CD4-positive, alpha-beta T cell treated with Interleukin-17A for 4 hours (primary cell): ENCODE measurements at regions not wholly inside any gene's neighbourhood (a gene's known extent, or its start where the extent isn't known, plus 50 kb on each side); places are given as distances from the start of the nearest gene placed in this dataset.

Experiments
- DNase-seq: peaks from one replicate; pipeline ENCODE4 v3.0.0-alpha.2; 2020; ENCODE audit warnings: mixed read lengths

DNA sequence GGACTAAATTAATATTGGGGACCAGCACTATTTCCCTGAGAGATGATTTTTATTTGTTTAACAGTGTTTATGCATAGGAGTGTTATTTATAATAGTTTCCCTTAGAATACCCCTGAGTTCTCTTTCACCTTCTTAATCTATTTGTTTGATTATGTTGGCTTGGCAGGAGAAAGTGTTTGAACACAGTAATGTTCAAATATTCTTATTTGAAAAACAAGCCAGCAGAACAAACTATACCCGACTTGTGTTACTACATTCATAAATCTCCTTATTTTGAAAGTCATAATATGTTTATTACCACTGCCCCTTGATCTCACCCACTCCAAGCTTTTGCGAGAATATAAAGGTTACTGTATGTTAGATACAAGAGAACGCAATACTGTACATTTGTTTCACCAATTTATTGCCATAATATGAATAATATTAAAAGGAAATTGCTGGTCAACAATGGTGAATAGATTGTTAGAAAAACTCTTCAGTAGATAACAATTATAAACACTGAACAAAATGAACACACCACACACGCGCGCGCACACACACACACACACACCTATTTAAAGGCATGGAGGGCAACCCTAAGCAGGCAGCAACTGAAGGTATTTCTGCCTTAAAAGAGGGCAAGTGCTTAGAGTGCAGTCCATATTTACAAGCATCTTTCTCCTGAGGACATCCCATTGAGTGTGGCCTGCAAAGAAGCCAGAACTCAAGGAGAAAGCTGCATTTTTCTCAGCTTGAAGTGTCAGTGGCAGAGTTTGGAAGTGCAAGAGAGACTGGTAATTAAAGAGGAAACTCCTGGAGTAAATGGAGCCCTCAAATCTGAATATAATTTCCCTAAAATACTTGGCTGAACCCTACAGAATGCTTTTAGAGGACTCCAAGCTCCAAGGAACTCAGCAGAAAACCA, 279.4 kb upstream of the MAN1A1 start:
- DNase-seq, result no peak

- DNase-seq, result no peak
Observed at GRCh38 chr6:119627908-119628669, 278.5 kb upstream of the MAN1A1 start.

DNA sequence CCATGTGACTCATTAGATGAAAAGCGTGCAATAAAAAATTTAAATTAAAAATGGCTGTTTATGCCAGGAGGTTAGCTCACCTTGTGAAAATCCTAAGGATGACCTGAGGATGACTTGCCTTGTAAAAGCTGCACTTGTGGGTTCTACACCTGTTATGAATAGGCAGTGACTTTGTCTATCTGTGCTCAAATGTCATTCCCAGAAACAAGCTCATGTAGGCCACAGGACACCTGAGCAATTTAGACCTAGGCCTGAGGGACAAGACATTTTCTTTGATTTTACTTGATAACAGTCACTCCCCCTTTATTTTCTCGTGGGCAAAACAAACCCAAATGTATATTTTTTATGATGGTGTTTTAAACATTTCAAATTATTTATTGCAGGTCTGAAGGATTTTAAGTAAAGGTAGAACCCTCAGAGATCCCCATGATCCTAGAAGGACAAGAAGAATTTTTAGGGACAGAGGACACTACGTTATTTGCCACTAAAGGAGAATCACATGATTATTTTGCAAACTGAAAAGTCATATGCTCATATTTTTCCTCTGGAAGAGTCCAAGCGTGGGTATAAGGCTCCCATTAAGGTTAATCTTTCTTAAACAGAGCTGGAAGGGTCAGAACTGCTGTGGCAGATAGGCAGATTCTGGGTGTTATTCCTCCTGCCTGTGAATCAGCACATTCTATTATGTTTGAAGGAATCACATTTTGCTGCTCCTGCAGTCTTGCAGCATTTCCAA, 277.5 kb upstream of the MAN1A1 start:
- no peak for DNase-seq

DNA sequence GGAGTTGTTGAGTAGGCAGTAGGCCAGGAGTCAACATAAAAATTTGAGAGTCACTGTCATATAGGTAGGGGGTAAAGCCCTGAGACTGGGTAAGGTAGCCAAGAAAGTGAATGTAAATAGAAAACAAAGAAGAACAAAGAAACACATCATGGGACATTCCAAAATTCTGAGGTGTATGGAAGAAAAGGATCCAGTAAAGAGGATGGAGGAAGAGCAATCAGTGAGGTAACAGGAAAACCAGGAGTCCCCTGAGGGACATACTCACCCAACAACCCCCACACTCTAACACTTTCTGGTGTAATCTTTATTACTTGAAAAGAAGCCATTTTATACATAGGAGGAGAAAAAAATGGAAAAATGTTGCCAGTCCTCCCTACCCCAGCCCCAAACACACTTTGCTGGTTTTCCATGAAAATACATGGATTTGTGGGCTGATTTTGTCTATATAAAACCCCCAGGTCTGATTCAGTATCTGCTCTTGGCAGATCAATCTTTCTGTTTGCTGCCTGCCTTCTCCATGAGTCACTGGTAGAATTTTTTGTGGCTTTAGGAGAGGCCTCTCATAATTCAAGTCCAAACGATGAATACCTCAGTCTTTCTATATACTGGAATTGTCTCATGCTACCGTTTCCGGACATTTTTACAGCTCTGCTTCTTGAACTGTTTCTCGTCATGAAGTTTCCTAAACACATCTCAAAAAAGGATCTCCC, 271.4 kb upstream of the MAN1A1 start:
- no peak for DNase-seq

DNA sequence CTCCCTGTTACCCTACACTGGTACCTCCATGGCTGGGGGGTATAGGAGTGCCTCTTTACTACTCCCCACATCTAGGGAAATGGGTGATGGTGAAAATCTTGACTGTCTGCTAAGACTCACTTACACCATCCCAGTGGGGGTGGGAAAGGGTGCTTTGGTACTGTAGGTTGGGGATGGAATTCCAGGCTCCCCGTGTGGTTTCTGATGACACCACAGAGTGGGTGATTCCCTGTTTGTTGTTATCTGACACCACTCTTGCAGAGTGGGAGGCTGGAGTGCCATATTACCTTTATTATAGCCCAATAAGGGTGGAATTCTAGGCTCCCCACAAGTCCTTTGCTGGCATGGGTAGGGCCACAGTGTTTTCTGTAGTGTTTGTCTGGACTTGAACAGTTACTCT, 264.6 kb upstream of the MAN1A1 start:
- no peak for DNase-seq

DNA sequence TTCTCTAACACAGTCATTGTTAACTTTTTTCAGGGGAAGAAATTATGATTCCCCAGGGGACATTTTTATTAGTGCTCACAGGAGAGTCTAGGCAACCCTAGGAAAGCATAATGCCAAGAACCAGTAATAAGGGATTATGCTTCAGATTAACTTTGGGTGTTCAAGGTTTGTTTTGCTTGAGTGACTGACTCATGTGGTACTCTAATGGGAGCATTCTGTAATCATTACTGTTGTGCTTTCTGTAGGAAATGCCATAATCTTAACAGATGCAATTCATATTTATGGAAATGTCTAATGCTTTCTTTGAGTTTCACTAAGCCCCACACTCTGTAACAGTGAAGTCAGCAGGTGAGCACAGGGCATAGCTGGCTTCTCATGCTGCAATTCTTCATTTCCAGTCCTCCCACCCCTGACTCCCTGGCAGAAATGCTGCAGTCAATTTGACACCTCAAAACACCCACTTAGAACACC, 263.4 kb upstream of the MAN1A1 start:
- no peak for DNase-seq

DNA sequence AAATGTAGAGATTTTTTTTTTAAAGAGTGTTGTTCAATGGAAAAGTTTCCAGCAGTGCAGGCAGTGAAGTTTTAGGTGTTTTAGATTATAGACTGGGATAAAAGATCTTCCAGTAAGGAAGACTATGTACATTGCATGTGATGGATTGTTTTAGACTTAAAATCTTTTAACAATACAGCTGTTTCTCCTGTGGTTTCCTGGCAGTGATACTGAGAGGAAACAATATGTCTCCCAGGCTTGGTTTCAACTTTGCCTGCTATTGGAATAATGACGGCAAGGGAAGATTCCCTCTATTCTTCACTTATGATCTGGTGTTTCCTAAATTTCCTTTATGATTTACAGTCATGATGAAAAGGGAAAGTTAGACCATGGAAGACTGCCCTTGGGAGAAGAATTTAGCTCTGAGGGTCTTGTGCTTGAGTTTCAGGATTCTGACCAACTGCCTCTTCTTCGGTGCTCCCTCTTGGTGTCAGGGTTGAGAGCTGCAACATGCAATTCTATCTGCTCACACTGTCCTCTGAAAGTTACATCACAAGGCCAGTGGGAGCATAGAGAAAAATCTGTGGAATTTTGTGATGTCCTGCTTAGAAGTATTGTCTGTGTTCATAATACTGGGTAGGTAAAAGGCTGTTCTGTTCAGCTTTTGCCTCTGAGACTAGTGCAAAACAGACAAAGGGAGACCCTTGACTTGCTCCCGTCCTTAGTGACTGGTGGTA, 262.8 kb upstream of the MAN1A1 start:
- DNase-seq, result no peak

GRCh38 chr6:119610754-119611153, 261.2 kb upstream of the MAN1A1 start:
- no peak for DNase-seq

DNA sequence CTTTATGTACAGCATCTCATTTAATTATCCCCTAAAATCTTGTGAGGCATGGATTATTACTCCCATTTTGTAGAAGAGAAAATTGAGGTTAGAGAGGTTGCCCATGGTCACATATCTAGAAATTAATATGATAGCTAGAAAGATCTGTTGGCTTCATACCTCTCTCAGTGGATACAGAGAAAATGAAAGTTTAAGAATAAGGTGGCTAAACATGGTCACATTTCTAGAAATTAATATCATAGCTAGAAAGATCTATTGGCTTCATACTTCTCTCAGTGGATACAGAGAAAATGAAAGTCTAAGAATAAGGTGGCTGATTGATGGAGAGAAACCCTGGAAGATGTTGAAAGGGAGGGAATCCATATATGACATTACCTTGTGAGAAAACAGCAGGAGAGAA, 260.7 kb upstream of the MAN1A1 start:
- DNase-seq, result no peak

DNA sequence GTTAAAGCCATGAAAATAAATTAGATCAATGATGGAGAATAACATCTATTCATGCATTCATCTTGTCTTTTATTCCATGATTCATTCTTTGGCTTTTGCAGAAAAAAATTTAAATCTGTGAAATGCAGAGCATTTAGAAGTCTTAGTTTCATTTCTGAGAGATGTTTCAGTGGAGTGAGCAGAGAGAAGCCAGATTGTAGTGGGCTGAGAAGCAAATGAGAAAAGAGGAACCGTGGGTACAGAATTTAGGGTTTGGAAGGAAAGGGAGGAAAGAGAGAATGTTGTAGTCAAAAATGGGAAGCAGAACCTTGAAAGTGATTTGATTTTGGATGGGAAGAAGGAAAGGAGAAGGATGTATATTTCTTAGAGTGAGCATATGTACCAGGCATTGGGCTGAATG, 260.3 kb upstream of the MAN1A1 start:
- no peak for DNase-seq

- no peak for DNase-seq
Observed at GRCh38 chr6:119608994-119609393, 259.4 kb upstream of the MAN1A1 start.

GRCh38 chr6:119604124-119604523, 254.6 kb upstream of the MAN1A1 start:
- no peak for DNase-seq

DNA sequence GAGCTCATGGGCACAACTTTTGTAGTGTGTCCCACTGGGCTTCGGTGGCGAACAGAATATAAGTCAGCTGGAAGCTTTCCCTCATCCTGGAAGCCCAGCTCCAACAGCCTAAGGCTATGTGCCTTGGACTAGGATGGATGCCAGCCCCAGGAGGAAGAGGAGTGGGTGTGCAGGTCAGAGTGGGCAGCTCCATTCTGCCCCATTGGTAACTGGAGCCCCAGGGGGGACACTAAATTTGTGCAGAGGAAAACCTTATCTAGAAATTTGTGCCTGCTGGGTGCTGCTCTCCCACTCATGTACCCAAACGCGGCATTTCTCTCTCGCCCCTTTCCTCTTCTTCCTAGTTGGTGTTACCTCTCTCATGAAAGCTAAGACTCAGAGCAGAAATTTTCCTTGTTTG, 253.9 kb upstream of the MAN1A1 start:
- DNase-seq, result no peak

DNA sequence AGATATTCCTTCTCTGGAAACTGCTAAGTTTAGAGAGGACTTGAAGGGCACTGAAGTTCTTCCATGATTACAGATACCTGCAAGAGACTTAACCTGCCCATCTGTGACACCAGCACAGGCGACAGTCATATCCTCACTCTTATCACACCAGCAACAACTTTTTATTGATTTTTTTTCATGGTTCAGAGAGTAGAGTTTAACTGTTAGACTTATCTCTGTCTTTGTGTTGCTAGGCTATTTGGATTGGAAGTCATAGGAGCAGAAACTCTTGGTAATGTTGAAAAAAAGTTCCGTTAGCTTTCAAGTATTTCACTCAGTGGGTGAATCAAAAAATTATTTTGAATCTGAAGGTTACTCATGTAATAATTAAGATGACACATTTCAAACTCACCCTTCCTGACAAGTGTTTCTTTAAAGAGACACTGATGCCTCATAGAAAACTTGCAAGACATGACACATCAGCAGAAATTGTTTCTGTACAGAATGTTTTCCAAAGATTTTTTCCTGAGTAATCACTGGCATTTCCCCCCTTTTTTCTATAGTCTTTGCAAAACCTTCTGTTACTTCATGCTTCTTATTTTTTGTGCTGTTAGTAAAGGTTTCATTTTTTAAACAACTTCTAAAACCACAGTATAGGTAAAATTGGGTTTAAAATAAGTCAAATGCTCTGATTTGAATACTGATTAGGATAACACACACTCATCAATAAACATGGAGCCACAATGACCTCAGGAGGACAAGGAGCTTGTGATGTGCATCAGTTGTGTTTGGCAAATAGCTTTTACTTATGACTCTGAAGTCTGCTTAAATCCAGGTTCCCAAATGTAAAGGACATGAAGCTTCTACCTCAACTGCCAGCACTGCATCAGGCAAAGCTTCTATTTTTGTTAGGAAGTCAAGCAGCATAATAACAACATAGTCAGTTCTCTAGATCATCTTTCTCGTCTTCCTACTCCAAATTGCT, 252.9 kb upstream of the MAN1A1 start:
- DNase-seq, result no peak

DNA sequence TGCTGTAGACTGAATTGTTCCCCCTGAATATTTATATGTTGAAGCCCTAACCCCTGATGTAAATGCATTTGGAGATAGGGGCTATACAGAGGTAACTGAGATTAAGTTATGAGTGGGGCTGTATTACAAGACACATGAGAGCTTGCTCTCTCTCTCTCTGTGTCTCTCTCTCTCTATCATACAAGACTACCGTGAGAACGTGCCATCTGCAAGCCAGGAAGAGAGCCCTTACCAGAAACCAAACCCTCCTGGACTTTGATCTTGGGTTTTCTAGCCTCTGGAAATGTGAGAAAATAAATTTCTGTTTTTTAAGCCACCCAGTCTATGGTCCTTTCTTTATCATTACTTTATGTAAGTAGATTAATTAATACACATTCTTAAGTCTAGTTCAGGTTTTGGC, 249.3 kb upstream of the MAN1A1 start:
- DNase-seq, result no peak

GRCh38 chr6:119594907-119595306, 245.3 kb upstream of the MAN1A1 start:
- no peak for DNase-seq

DNA sequence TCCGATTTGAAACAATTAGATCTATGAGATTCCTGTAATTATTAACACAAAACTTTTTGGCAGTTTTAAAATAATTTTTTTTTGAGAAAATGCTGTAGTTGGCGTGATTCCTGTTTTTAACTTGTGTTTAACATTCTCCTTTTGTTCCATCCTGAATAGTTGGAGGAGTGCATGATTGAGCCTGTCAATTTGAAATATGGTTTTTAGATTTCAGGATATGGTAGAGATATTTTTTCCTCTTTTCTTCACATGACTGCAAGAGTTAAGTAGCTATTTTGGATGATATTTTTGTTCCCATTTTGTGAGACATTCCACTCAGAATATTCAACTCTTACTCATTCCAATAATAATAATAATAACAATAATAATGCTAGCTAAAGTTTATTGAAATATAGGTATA, 241.7 kb upstream of the MAN1A1 start:
- DNase-seq, result no peak

GRCh38 chr6:119590066-119590465, 240.5 kb upstream of the MAN1A1 start:
- no peak for DNase-seq

DNA sequence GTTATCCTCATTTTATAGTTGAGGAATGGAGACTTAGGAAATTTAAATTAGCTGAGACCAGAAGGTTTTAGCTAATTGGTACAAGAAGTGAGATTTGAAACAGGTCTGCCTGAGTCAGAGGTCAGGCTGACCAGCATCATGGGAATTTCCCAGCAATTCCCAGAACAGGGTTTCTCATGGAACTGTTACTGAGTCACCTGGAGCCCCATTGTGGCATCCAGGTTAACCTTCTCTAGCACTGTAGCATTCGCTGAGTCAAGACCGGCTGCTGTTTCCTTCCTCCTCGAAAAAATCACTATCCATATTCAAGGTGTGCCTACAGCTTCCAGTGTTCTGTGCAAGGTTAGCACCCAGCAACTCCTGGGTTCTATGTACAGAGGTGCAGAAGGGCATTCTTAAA, 238.0 kb upstream of the MAN1A1 start:
- no peak for DNase-seq

- DNase-seq, result no peak
Observed at GRCh38 chr6:119586250-119586882, 236.8 kb upstream of the MAN1A1 start.
